GM23338 (cell line): ENCODE measurements at regions not wholly inside any gene's neighbourhood (a gene's known extent, or its start where the extent isn't known, plus 50 kb on each side); places are given as distances from the start of the nearest gene placed in this dataset.

Experiments
- ATAC-seq: fragments of 200-7000 bp; cut with Tn5 transposase; 3 replicates; pipeline ENCODE4 v1.9.1; 2020
- DNase-seq: peaks from one replicate; pipeline ENCODE4 v3.0.0-alpha.2; 2015; ENCODE audit warnings: low spot score
- H2AFZ ChIP-seq: fragments of 200-600 bp; sonication (generic); 2 replicates; pipeline ENCODE4 v1.8.0; 2016; ENCODE audit warnings: antibody characterized with exemption, mild to moderate bottlenecking, moderate library complexity
- H3F3A ChIP-seq: fragments of 200-600 bp; sonication (generic); replicated peaks from 2 replicates; pipeline ENCODE4 v1.8.0; 2017; ENCODE audit warnings: antibody characterized with exemption, mixed run types, low read depth
- H3K27ac ChIP-seq: fragments of 200-600 bp; sonication (generic); 2 replicates; pipeline ENCODE4 v1.6.1; 2016; ENCODE audit warnings: low read depth
- H3K27me3 ChIP-seq: fragments of 200-600 bp; sonication (generic); 2 replicates; pipeline ENCODE4 v1.8.0; 2016; ENCODE audit warnings: mild to moderate bottlenecking, mixed run types, moderate library complexity; ENCODE audit not compliant: insufficient read depth
- H3K36me3 ChIP-seq: fragments of 200-600 bp; sonication (generic); 2 replicates; pipeline ENCODE4 v1.8.0; 2016; ENCODE audit warnings: mild to moderate bottlenecking; ENCODE audit not compliant: insufficient read depth
- H3K4me1 ChIP-seq: fragments of 200-600 bp; sonication (generic); 2 replicates; pipeline ENCODE4 v1.8.0; 2016; ENCODE audit warnings: mild to moderate bottlenecking, moderate library complexity; ENCODE audit not compliant: insufficient read depth
- H3K4me2 ChIP-seq: fragments of 200-600 bp; sonication (generic); 2 replicates; pipeline ENCODE4 v1.7.1; 2017; ENCODE audit warnings: mixed run types
- H3K4me3 ChIP-seq: fragments of 200-600 bp; sonication (generic); 2 replicates; pipeline ENCODE4 v1.6.1; 2016; ENCODE audit warnings: mixed run types
- H3K79me2 ChIP-seq: fragments of 200-600 bp; sonication (generic); replicated peaks from 2 replicates; pipeline ENCODE4 v1.8.0; 2017; ENCODE audit warnings: mild to moderate bottlenecking; ENCODE audit not compliant: insufficient read depth
- H3K9me2 ChIP-seq: fragments of 200-600 bp; sonication (generic); 2 replicates; pipeline ENCODE4 v1.8.0; 2017; ENCODE audit not compliant: insufficient read depth
- H4K20me1 ChIP-seq: fragments of 200-600 bp; sonication (generic); replicated peaks from 2 replicates; pipeline ENCODE4 v1.8.0; 2017; ENCODE audit warnings: mild to moderate bottlenecking; ENCODE audit not compliant: insufficient read depth
- H3K27ac Mint-ChIP-seq: 2 replicates; pipeline ENCODE4 v1.8.0; 2020; ENCODE audit warnings: inconsistent platforms, mild to moderate bottlenecking, moderate library complexity, mixed read lengths
- H3K27me3 Mint-ChIP-seq: 3 replicates; pipeline ENCODE4 v1.8.0; 2022; ENCODE audit warnings: low read depth, mild to moderate bottlenecking, moderate library complexity, mixed read lengths, inconsistent platforms; ENCODE audit not compliant: insufficient read depth, poor library complexity
- H3K36me3 Mint-ChIP-seq: 3 replicates; pipeline ENCODE4 v1.8.0; 2021; ENCODE audit warnings: low read depth, mild to moderate bottlenecking, inconsistent platforms, moderate library complexity, mixed read lengths
- H3K4me1 Mint-ChIP-seq: 3 replicates; pipeline ENCODE4 v1.8.0; 2020; ENCODE audit warnings: mild to moderate bottlenecking, inconsistent platforms, mixed read lengths
- H3K4me3 Mint-ChIP-seq: 3 replicates; pipeline ENCODE4 v1.8.0; 2021; ENCODE audit warnings: moderate library complexity, mild to moderate bottlenecking, inconsistent platforms, mixed read lengths
- H3K9me3 Mint-ChIP-seq: 3 replicates; pipeline ENCODE4 v1.8.0; 2020; ENCODE audit warnings: moderate library complexity, mild to moderate bottlenecking, inconsistent platforms, mixed read lengths
- CREB1 ChIP-seq: fragments of 250-450 bp; sonication (Bioruptor Pico); IDR thresholded peaks from 2 replicates; pipeline ENCODE4 v1.5.0; 2020; ENCODE audit warnings: low read depth, mild to moderate bottlenecking, moderate library complexity
- EZH2 ChIP-seq: fragments of 200-600 bp; sonication (generic); IDR thresholded peaks from one replicate; pipeline ENCODE4 v1.8.0; 2017; ENCODE audit warnings: antibody characterized with exemption, mild to moderate bottlenecking, low read depth; ENCODE audit not compliant: unreplicated experiment
- EZH2phosphoT487 ChIP-seq: fragments of 200-600 bp; sonication (generic); IDR thresholded peaks from one replicate; pipeline ENCODE4 v1.8.1; 2018; ENCODE audit warnings: antibody characterized with exemption; ENCODE audit not compliant: unreplicated experiment
- JUNB ChIP-seq: IDR thresholded peaks from one replicate; pipeline ENCODE4 v1.6.1; 2016; ENCODE audit warnings: antibody characterized with exemption; ENCODE audit not compliant: unreplicated experiment
- STAT1 ChIP-seq: IDR thresholded peaks from one replicate; pipeline ENCODE4 v1.6.1; 2016; ENCODE audit warnings: antibody characterized with exemption; ENCODE audit not compliant: unreplicated experiment
- ZNF114 ChIP-seq: fragments of 250-450 bp; sonication (Bioruptor Pico); IDR thresholded peaks from 2 replicates; pipeline ENCODE4 v1.5.0; 2020; ENCODE audit warnings: mild to moderate bottlenecking, moderate library complexity
- TF ChIP-seq, protein P1 (sequence below), 2 experiments: fragments of 200-600 bp in 1 of 2; sonication (generic) in 1 of 2; conservative IDR thresholded peaks; 2 replicates each; pipeline versions ENCODE4 v1.5.1 to v1.6.1; 2016 to 2017; ENCODE audit warnings: antibody characterized with exemption in 2 of 2, low read depth in 2 of 2, mild to moderate bottlenecking in 2 of 2, moderate library complexity in 1 of 2
- TF ChIP-seq, protein P2 (sequence below): IDR thresholded peaks from one replicate; pipeline ENCODE4 v1.6.1; 2018; ENCODE audit warnings: antibody characterized with exemption; ENCODE audit not compliant: unreplicated experiment
- TF ChIP-seq, protein P3 (sequence below): IDR thresholded peaks from 2 replicates; pipeline ENCODE4 v1.6.1; 2016; ENCODE audit warnings: antibody characterized with exemption

DNA sequence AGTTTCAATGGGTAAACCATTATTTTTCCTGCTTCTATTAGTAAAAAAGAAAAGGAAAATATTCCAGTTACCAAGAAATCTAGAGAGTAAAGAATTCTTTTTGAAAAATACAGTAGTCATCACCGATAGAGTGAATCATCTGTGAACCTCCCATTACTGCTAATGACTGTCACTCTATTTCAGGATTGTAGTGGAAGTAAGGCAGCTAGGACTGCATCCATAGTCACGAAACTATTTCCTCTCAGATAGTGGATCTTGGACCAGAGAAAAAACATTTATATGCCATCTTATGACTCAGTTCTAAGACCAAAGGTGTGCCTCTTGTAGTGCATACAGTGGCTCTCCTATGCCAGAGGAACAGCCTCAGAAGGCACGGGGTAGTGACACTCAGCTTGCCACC lies 173.9 kb upstream of the PLEKHA5 start:
- TF ChIP-seq EZH2, result no peak
- TF ChIP-seq EZH2phosphoT487, result no peak
- TF ChIP-seq STAT1, result no peak
- TF ChIP-seq, protein P1, sequence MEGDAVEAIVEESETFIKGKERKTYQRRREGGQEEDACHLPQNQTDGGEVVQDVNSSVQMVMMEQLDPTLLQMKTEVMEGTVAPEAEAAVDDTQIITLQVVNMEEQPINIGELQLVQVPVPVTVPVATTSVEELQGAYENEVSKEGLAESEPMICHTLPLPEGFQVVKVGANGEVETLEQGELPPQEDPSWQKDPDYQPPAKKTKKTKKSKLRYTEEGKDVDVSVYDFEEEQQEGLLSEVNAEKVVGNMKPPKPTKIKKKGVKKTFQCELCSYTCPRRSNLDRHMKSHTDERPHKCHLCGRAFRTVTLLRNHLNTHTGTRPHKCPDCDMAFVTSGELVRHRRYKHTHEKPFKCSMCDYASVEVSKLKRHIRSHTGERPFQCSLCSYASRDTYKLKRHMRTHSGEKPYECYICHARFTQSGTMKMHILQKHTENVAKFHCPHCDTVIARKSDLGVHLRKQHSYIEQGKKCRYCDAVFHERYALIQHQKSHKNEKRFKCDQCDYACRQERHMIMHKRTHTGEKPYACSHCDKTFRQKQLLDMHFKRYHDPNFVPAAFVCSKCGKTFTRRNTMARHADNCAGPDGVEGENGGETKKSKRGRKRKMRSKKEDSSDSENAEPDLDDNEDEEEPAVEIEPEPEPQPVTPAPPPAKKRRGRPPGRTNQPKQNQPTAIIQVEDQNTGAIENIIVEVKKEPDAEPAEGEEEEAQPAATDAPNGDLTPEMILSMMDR (conservative IDR thresholded peaks at IDR 0.05; ENCODE audit: low read depth in 2 of 2), result no peak
- no peak for TF ChIP-seq ZNF114
- TF ChIP-seq, protein P2, sequence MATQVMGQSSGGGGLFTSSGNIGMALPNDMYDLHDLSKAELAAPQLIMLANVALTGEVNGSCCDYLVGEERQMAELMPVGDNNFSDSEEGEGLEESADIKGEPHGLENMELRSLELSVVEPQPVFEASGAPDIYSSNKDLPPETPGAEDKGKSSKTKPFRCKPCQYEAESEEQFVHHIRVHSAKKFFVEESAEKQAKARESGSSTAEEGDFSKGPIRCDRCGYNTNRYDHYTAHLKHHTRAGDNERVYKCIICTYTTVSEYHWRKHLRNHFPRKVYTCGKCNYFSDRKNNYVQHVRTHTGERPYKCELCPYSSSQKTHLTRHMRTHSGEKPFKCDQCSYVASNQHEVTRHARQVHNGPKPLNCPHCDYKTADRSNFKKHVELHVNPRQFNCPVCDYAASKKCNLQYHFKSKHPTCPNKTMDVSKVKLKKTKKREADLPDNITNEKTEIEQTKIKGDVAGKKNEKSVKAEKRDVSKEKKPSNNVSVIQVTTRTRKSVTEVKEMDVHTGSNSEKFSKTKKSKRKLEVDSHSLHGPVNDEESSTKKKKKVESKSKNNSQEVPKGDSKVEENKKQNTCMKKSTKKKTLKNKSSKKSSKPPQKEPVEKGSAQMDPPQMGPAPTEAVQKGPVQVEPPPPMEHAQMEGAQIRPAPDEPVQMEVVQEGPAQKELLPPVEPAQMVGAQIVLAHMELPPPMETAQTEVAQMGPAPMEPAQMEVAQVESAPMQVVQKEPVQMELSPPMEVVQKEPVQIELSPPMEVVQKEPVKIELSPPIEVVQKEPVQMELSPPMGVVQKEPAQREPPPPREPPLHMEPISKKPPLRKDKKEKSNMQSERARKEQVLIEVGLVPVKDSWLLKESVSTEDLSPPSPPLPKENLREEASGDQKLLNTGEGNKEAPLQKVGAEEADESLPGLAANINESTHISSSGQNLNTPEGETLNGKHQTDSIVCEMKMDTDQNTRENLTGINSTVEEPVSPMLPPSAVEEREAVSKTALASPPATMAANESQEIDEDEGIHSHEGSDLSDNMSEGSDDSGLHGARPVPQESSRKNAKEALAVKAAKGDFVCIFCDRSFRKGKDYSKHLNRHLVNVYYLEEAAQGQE, result no peak
- TF ChIP-seq CREB1, result no peak
- H3K79me2 ChIP-seq, result no peaks in the 10 kb centered on the region
- no peaks in the 10 kb centered on the region for H3K27me3 Mint-ChIP-seq
- H3K27ac Mint-ChIP-seq, result no peak overlapping the region
- no peak for ATAC-seq
- H3K27ac ChIP-seq, result no peak overlapping the region
- H3K9me3 Mint-ChIP-seq, result no peaks in the 10 kb centered on the region
- no peaks in the 10 kb centered on the region for H3K36me3 Mint-ChIP-seq
- H3K4me2 ChIP-seq, result no peak overlapping the region
- H3K4me1 Mint-ChIP-seq, result peaks cover 12% of the 10 kb centered on the region
- H3K4me1 ChIP-seq, result peaks cover 9% of the 10 kb centered on the region; the same call in 1 of the 2 replicates
- no peak overlapping the region for H3K4me3 ChIP-seq
- no peaks in the 10 kb centered on the region for H3F3A ChIP-seq
- no peaks in the 10 kb centered on the region for H4K20me1 ChIP-seq
- DNase-seq, result no peak
- H3K36me3 ChIP-seq, result no peaks in the 10 kb centered on the region
- no peak overlapping the region for H3K4me3 Mint-ChIP-seq
- no peaks in the 10 kb centered on the region for H3K27me3 ChIP-seq
- peaks cover 4% of the 10 kb centered on the region for H3K9me2 ChIP-seq
- H2AFZ ChIP-seq, result 0 out of 2 replicates have a peak overlapping the region, but pooled peaks have one; percentile 4

DNA sequence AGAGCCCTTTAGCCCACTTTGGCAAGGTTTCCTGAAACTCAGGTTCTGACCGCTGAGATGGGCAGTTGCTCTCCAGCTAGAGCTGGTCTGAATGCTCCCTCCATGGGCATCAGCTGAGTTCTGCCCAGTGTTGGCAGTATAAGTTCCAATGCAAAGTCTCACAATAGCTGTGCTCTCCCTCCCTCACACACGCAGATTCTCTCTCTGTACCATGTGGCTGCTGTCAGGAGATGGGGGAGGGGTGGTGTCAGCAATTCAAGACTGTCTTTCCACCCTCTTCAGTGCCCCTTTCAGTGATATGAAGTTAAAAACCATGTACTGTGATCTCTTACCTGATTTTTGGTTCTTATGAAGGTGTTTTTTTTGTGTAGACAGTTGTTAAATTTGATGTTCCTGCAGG lies 164.3 kb upstream of the PLEKHA5 start:
- no peaks in the 10 kb centered on the region for H3K9me3 Mint-ChIP-seq
- peaks cover 10% of the 10 kb centered on the region for H3K27me3 Mint-ChIP-seq
- H2AFZ ChIP-seq, result peak overlapping the region; percentile 97
- TF ChIP-seq, protein P1 (conservative IDR thresholded peaks at IDR 0.05; ENCODE audit: low read depth in 2 of 2), result no peak
- TF ChIP-seq JUNB (no peak), ZNF114 (no peak)
- TF ChIP-seq, protein P3, sequence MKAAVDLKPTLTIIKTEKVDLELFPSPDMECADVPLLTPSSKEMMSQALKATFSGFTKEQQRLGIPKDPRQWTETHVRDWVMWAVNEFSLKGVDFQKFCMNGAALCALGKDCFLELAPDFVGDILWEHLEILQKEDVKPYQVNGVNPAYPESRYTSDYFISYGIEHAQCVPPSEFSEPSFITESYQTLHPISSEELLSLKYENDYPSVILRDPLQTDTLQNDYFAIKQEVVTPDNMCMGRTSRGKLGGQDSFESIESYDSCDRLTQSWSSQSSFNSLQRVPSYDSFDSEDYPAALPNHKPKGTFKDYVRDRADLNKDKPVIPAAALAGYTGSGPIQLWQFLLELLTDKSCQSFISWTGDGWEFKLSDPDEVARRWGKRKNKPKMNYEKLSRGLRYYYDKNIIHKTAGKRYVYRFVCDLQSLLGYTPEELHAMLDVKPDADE, result no peak

More for the DNA sequence above, 164.3 kb upstream of the PLEKHA5 start:
- Histone ChIP-seq H3K27ac (no peak overlapping the region), H3K9me2 (no peaks in the 10 kb centered on the region; the same call in 1 of the 2 replicates), H3K27me3 (no peaks in the 10 kb centered on the region), H3K4me1 (peaks cover 16% of the 10 kb centered on the region), H4K20me1 (no peaks in the 10 kb centered on the region), H3K4me3 (no peak overlapping the region), H3K36me3 (no peaks in the 10 kb centered on the region), H3K79me2 (no peaks in the 10 kb centered on the region), H3F3A (no peaks in the 10 kb centered on the region), H3K4me2 (0 out of 2 replicates have a peak overlapping the region, but pooled peaks have one; percentile 6)
- peak; percentile 20 for DNase-seq
- ATAC-seq, result peak; percentile 69
- Mint-ChIP-seq H3K36me3 (no peaks in the 10 kb centered on the region), H3K4me3 (no peak overlapping the region), H3K4me1 (peaks cover 20% of the 10 kb centered on the region), H3K27ac (no peak overlapping the region)
